ENCODE measurements at regions not wholly inside any gene's neighbourhood (a gene's known extent, or its start where the extent isn't known, plus 50 kb on each side); places are given as distances from the start of the nearest gene placed in this dataset.
"Not testable (repeated sequence)": the region's sequence is repeated elsewhere in the genome, so short reads cannot be mapped to it uniquely, and the experiment has no call there.

- H3K27ac ChIP-seq (ENCODE audit: poor library complexity, severe bottlenecking), result no peak overlapping the region
- H3K9me3 ChIP-seq (ENCODE audit: severe bottlenecking), result peaks cover 8% of the 10 kb centered on the region
- no peak for TF ChIP-seq CTCF (IDR thresholded peaks at IDR 0.05; ENCODE audit: poor library complexity, severe bottlenecking)
- H3K4me1 ChIP-seq (ENCODE audit: insufficient read depth, poor library complexity, severe bottlenecking), result no peaks in the 10 kb centered on the region
- H3K27me3 ChIP-seq (ENCODE audit: insufficient read depth, poor library complexity, severe bottlenecking), result peaks cover 5% of the 10 kb centered on the region
- ATAC-seq (ENCODE audit: low read depth) (no peak), DNase-seq (ENCODE audit: low spot score) (no peak)
- H3K4me3 ChIP-seq (ENCODE audit: severe bottlenecking), result no peak overlapping the region
- no peaks in the 10 kb centered on the region for H3K36me3 ChIP-seq (ENCODE audit: low read depth)
Measured at GRCh38 chr5:86465052-86465838, 152.5 kb upstream of the COX7C start.

- H3K9me3 ChIP-seq (ENCODE audit: severe bottlenecking); H3K4me1 ChIP-seq (ENCODE audit: insufficient read depth, poor library complexity, severe bottlenecking); DNase-seq (ENCODE audit: low spot score); H3K36me3 ChIP-seq (ENCODE audit: low read depth); H3K4me3 ChIP-seq (ENCODE audit: severe bottlenecking); H3K27ac ChIP-seq (ENCODE audit: poor library complexity, severe bottlenecking); ATAC-seq (ENCODE audit: low read depth); H3K27me3 ChIP-seq (ENCODE audit: insufficient read depth, poor library complexity, severe bottlenecking): not testable (repeated sequence)
Measured at GRCh38 chr5:86466721-86467120, 151.0 kb upstream of the COX7C start.

- H3K9me3 ChIP-seq (ENCODE audit: severe bottlenecking), result no peaks in the 10 kb centered on the region
- H3K36me3 ChIP-seq (ENCODE audit: low read depth), result no peaks in the 10 kb centered on the region
- no peaks in the 10 kb centered on the region for H3K4me1 ChIP-seq (ENCODE audit: insufficient read depth, poor library complexity, severe bottlenecking)
- H3K27me3 ChIP-seq (ENCODE audit: insufficient read depth, poor library complexity, severe bottlenecking), result peaks cover 17% of the 10 kb centered on the region
- H3K4me3 ChIP-seq (ENCODE audit: severe bottlenecking), result no peak overlapping the region
- TF ChIP-seq CTCF (IDR thresholded peaks at IDR 0.05; ENCODE audit: poor library complexity, severe bottlenecking), result no peak
- H3K27ac ChIP-seq (ENCODE audit: poor library complexity, severe bottlenecking), result no peak overlapping the region
- no peak for DNase-seq (ENCODE audit: low spot score)
- no peak for ATAC-seq (ENCODE audit: low read depth)
Measured at GRCh38 chr5:86482008-86482407, 135.7 kb upstream of the COX7C start.

GRCh38 chr5:86493777-86494176 is 124.0 kb upstream of the COX7C start:
- Histone ChIP-seq H3K4me1 (ENCODE audit: insufficient read depth, poor library complexity, severe bottlenecking) (no peaks in the 10 kb centered on the region), H3K4me3 (ENCODE audit: severe bottlenecking) (no peak overlapping the region), H3K27me3 (ENCODE audit: insufficient read depth, poor library complexity, severe bottlenecking) (peaks cover 48% of the 10 kb centered on the region), H3K9me3 (ENCODE audit: severe bottlenecking) (no peaks in the 10 kb centered on the region), H3K36me3 (ENCODE audit: low read depth) (no peaks in the 10 kb centered on the region), H3K27ac (ENCODE audit: poor library complexity, severe bottlenecking) (no peak overlapping the region)
- ATAC-seq (ENCODE audit: low read depth), result no peak
- TF ChIP-seq CTCF (IDR thresholded peaks at IDR 0.05; ENCODE audit: poor library complexity, severe bottlenecking), result no peak
- DNase-seq (ENCODE audit: low spot score), result no peak

GRCh38 chr5:86500947-86501346 is 116.8 kb upstream of the COX7C start:
- H3K4me3 ChIP-seq (ENCODE audit: severe bottlenecking), result no peak overlapping the region
- DNase-seq (ENCODE audit: low spot score), result no peak
- no peaks in the 10 kb centered on the region for H3K4me1 ChIP-seq (ENCODE audit: insufficient read depth, poor library complexity, severe bottlenecking)
- 0 out of 3 replicates have a peak, but pooled peaks have one; percentile 55 for ATAC-seq (ENCODE audit: low read depth)
- no peaks in the 10 kb centered on the region for H3K9me3 ChIP-seq (ENCODE audit: severe bottlenecking)
- TF ChIP-seq CTCF (IDR thresholded peaks at IDR 0.05; ENCODE audit: poor library complexity, severe bottlenecking), result peak; percentile 48
- H3K27me3 ChIP-seq (ENCODE audit: insufficient read depth, poor library complexity, severe bottlenecking), result peaks cover 18% of the 10 kb centered on the region
- no peaks in the 10 kb centered on the region for H3K36me3 ChIP-seq (ENCODE audit: low read depth)
- no peak overlapping the region for H3K27ac ChIP-seq (ENCODE audit: poor library complexity, severe bottlenecking)

Data from RWPE2 (cell line).